GM10266 (cell line): ENCODE measurements at regions not wholly inside any gene's neighbourhood (a gene's known extent, or its start where the extent isn't known, plus 50 kb on each side); places are given as distances from the start of the nearest gene placed in this dataset.
"Not testable (repeated sequence)": the region's sequence is repeated elsewhere in the genome, so short reads cannot be mapped to it uniquely, and the experiment has no call there.

ENCODE experiments used
- DNase-seq: peaks from one replicate; pipeline ENCODE4 v3.0.0; 2012; ENCODE audit errors: extremely low spot score
- TF ChIP-seq, protein P1 (sequence below): IDR thresholded peaks from 2 replicates; pipeline ENCODE4 v1.5.1; 2012; ENCODE audit warnings: mild to moderate bottlenecking, low read depth; ENCODE audit not compliant: control insufficient read depth, insufficient read depth; ENCODE audit errors: missing control alignments

DNA sequence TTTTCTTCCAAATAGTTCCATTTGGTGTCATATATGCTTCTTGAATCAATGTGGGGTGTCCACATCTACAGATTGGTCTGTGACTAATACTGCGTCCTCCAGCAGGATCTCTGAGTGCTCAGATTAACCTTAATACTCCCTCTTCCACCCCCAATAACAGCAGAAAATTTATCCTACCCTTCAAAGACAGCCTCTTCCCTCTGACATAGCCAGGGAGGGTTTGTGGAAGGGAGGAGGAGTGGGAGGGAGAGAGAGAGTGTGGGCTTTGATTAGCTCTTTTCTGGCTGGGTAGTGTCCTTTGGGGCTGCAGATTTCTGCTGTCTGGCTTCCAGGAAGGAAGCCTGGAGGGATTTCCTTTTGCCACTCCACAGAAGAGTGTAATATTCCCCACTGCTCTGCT is 220.7 kb downstream of the TTC6 start:
- no peak for DNase-seq
- TF ChIP-seq, protein P1, sequence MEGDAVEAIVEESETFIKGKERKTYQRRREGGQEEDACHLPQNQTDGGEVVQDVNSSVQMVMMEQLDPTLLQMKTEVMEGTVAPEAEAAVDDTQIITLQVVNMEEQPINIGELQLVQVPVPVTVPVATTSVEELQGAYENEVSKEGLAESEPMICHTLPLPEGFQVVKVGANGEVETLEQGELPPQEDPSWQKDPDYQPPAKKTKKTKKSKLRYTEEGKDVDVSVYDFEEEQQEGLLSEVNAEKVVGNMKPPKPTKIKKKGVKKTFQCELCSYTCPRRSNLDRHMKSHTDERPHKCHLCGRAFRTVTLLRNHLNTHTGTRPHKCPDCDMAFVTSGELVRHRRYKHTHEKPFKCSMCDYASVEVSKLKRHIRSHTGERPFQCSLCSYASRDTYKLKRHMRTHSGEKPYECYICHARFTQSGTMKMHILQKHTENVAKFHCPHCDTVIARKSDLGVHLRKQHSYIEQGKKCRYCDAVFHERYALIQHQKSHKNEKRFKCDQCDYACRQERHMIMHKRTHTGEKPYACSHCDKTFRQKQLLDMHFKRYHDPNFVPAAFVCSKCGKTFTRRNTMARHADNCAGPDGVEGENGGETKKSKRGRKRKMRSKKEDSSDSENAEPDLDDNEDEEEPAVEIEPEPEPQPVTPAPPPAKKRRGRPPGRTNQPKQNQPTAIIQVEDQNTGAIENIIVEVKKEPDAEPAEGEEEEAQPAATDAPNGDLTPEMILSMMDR, result no peak

DNA sequence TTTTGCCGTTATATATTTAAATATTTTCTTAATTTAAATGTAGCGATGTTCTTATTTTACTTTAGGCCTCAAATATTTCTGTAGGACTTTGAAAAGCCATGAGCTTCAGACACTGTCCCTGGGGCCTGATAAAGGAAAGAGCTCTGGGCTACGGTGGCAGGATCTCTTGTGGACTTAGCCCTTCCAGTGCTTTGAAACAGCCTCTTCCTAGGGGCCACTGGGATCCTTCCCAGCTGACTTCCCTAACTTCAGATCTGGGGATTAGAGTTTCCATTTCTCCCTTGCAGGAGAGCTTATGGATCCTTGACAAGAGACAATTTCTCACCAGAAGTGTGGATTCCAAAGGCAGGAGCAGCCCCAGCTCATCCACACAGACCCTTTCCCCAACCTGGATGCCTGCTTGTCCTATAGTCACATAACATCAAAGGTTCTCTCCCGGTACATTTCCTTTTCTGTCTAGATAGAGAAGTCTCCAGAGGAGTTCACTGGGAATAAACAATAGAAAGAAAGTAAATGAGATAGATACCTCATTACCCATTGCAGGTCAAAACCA is 221.4 kb downstream of the TTC6 start:
- TF ChIP-seq, protein P1, result no peak
- DNase-seq, result no peak

DNA sequence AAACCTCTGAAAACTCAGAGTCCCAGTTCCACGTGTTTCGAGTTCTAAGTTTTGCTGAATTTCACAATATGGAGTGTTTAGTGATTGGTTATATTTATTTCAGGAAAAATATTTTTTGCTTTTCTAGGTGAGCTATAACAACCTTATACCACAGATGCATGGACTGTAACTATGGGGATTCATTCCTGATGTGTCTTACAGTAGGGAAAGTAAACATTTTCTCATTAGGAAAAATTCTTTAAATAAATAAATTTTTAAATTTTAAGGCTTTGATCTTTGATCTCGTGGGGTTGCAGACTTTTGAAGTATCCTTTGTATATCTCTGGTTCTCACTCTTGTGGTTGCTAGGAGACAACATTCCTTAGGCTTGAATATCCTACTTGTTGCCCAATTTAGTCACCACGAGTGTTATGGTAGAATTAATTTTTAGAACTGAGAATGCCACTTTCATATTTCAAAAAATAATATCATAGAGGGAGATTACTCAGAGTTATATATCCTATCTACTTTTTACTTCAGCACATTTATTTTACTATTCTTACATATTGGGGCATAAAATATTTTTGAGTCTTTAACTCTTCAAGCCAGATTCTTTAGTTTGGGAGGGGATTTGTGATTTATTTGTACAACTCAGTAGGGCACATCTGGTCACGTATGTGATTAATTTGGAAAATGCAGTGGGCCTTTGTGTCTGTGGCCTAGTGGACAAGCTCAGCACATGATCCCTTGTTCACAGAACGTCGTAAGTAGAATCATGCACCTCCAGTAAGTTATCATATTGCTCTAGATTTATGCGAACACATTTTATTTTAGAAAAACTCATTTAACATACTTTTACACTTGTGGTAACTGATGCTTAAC is 224.0 kb downstream of the TTC6 start:
- TF ChIP-seq, protein P1, result no peak
- DNase-seq, result no peak

DNA sequence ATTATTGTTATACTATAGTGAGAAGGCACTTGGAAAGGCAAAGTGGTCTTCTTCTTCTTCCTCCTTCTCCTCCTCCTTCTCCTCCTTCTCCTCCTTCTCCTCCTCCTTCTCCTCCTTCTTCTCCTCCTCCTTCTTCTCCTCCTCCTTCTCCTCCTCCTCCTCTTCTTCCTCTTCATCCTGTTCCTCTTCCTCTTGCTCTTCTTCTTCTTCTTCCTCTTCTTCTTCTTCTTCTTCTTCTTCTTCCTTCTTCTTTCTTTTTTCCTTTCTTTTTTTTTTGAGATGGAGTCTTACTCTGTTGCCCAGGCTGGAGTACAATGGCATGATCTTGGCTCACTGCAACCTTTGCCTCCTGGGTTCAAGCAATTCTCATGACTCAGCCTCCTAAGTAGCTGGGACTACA is 225.4 kb downstream of the TTC6 start:
- not testable (repeated sequence) for DNase-seq

DNA sequence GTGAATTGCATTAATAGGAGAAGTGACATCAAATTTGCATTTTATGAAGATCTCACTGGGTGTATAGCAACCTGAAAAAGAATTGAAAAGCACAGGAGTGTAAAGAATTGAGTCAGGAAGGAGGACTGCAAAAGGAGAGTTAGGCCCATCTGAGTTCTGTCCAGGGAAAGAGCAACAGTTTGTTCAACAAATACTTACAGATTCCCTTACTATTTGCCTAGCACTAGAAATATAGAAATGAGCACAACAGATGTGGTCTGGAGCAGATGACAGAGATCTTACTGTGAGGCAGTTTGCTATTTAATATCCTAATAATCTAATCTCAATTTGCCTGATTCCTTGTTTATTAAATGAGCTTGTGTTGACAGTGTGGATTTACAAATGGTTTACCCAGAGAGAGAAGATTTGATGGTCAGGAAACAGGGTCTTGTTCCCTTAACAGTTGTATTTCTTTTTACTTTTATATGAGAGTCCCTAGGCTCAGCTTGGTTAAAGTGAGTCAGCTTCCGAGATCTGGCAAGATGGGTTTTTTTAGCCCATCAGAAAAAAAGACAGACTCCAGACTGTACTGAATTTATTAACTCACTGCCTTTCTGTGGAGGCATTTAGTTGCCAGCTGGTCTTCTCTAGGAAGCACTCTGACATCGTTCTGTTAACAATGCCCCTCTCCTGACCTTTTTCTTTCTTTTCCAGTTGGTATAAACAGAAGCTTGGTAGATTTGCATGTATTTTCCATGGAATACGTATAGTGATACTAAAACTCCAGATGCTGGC is 229.7 kb downstream of the TTC6 start:
- TF ChIP-seq, protein P1, result no peak
- DNase-seq, result no peak

DNA sequence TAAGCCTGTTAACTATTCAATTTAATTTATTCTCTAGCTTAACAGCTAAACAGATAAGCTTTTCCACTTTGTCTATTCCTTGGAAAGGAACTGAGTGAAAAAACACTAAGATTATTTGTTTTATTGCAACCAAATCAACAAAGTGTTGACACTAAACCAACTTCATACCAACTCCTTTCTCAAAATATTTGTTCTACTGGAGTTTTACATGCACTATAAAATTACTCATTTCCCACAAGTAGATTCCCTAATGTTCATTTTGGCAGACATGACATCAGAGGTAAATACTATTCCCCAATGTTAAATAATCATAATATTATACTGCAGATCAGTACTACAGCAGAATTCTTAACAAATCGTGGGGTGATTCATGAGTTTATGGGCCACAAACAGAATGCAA is 231.4 kb downstream of the TTC6 start:
- no peak for DNase-seq
- TF ChIP-seq, protein P1, result no peak

DNA sequence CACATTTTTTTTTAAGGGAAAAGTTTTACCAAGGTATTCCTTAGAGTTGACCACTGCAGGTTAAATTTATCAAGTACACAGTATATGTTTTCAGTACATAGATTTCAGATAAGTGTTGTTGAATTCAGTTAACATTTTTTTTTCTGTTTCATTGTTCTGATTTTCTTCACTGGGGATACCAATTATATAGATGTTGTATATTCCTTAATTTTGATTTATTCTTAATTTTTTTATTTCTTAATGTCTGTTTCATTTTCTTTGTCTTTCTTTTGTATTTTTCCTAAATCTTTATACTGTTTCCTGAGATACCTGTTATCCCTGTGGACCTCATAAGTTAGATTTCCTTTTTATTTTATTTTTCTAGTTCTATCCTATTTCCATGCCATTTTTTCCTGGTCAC is 234.8 kb downstream of the TTC6 start:
- DNase-seq, result no peak
- TF ChIP-seq, protein P1, result no peak
